ENCODE measurements at regions not wholly inside any gene's neighbourhood (a gene's known extent, or its start where the extent isn't known, plus 50 kb on each side); places are given as distances from the start of the nearest gene placed in this dataset.

- 97% methylated on average over 4 of the region's 4 CpGs for WGBS
- H3K9ac ChIP-seq (ENCODE audit: low read depth in 1 of 2, low read length in 2 of 2) = no peak overlapping the region
- no peaks in the 10 kb centered on the region for H3K27me3 ChIP-seq (ENCODE audit: control insufficient read depth in 4 of 4, insufficient read depth in 4 of 4, low read length in 3 of 4)
- peaks cover 0 to 4% (median 0%) of the 10 kb centered on the region in 4 donors for H3K9me3 ChIP-seq (ENCODE audit: control insufficient read depth in 4 of 4, low read length in 3 of 4)
- H3K4me3 ChIP-seq (ENCODE audit: low read depth in 1 of 3, low read length in 3 of 3) = no peak overlapping the region
- no peak overlapping the region for H3K27ac ChIP-seq (ENCODE audit: low read depth in 1 of 2, low read length in 2 of 2)
- H3K36me3 ChIP-seq (ENCODE audit: control insufficient read depth in 4 of 4, insufficient read depth in 3 of 4, low read depth in 1 of 4, low read length in 3 of 4) = no peaks in the 10 kb centered on the region
- DNase-seq (ENCODE audit: low spot score) = no peak
- H3K4me1 ChIP-seq (ENCODE audit: control insufficient read depth in 4 of 4, insufficient read depth in 4 of 4, low read length in 3 of 4) = peaks cover 0 to 30% (median 18%) of the 10 kb centered on the region in 4 donors
- TF ChIP-seq YY1 (IDR thresholded peaks at IDR 0.05) (no peak), FOXA2 (IDR thresholded peaks at IDR 0.05) (no peak), MAX (IDR thresholded peaks at IDR 0.05) (no peak), HNF4G (IDR thresholded peaks at IDR 0.05) (no peak), ZBTB33 (IDR thresholded peaks at IDR 0.05) (no peak), FOXA1 (IDR thresholded peaks at IDR 0.05) (no peak), RXRA (IDR thresholded peaks at IDR 0.05) (no peak), GABPA (IDR thresholded peaks at IDR 0.05 in 1 of 2, conservative IDR thresholded peaks at IDR 0.05 in 1 of 2) (no peak), NR2F2 (IDR thresholded peaks at IDR 0.05) (no peak), EGR1 (IDR thresholded peaks at IDR 0.05; ENCODE audit: low read depth in 2 of 2) (no peak), RAD21 (IDR thresholded peaks at IDR 0.05) (no peak), HNF4A (conservative IDR thresholded peaks at IDR 0.05) (no peak), TAF1 (conservative IDR thresholded peaks at IDR 0.05) (no peak), SP1 (IDR thresholded peaks at IDR 0.05) (no peak), JUND (IDR thresholded peaks at IDR 0.05) (no peak)
Measured at GRCh38 chr6:9143140-9143539, 707.8 kb upstream of the SLC35B3 start.

- peak overlapping the region in 2 of 3 donors; percentile 35 to 53 for H3K4me3 ChIP-seq (ENCODE audit: low read depth in 1 of 3, low read length in 3 of 3)
Measured at GRCh38 chr6:9140951-9141460, 705.7 kb upstream of the SLC35B3 start.

More at GRCh38 chr6:9140951-9141460, 705.7 kb upstream of the SLC35B3 start:
- Histone ChIP-seq H3K4me1 (ENCODE audit: control insufficient read depth in 4 of 4, insufficient read depth in 4 of 4, low read length in 3 of 4) (peaks cover 0 to 30% (median 18%) of the 10 kb centered on the region in 4 donors), H3K36me3 (ENCODE audit: control insufficient read depth in 4 of 4, insufficient read depth in 3 of 4, low read depth in 1 of 4, low read length in 3 of 4) (no peaks in the 10 kb centered on the region), H3K27ac (ENCODE audit: low read depth in 1 of 2, low read length in 2 of 2) (peak overlapping the region; percentile 84 to 86), H3K27me3 (ENCODE audit: control insufficient read depth in 4 of 4, insufficient read depth in 4 of 4, low read length in 3 of 4) (no peaks in the 10 kb centered on the region), H3K9ac (ENCODE audit: low read depth in 1 of 2, low read length in 2 of 2) (peak overlapping the region; percentile 9 to 83), H3K9me3 (ENCODE audit: control insufficient read depth in 4 of 4, low read length in 3 of 4) (peaks cover 0 to 4% (median 0%) of the 10 kb centered on the region in 4 donors)
- TF ChIP-seq EGR1 (IDR thresholded peaks at IDR 0.05; ENCODE audit: low read depth in 2 of 2) (peak in 1 of 2 donors; percentile 29), ZBTB33 (IDR thresholded peaks at IDR 0.05) (no peak), HNF4A (conservative IDR thresholded peaks at IDR 0.05) (peak; percentile 5 to 49), SP1 (IDR thresholded peaks at IDR 0.05) (peak; percentile 23), NR2F2 (IDR thresholded peaks at IDR 0.05) (no peak), HNF4G (IDR thresholded peaks at IDR 0.05) (no peak), TAF1 (conservative IDR thresholded peaks at IDR 0.05) (no peak), FOXA1 (IDR thresholded peaks at IDR 0.05) (no peak), YY1 (IDR thresholded peaks at IDR 0.05) (peak; percentile 64), RXRA (IDR thresholded peaks at IDR 0.05) (peak; percentile 29 to 53), ATF3 (IDR thresholded peaks at IDR 0.05) (peak; percentile 88), JUND (IDR thresholded peaks at IDR 0.05) (peak in 1 of 2 donors; percentile 26), FOXA2 (IDR thresholded peaks at IDR 0.05) (no peak), MAX (IDR thresholded peaks at IDR 0.05) (no peak), GABPA (IDR thresholded peaks at IDR 0.05 in 1 of 2, conservative IDR thresholded peaks at IDR 0.05 in 1 of 2) (no peak), RAD21 (IDR thresholded peaks at IDR 0.05) (peak; percentile 16 to 25)
- TF ChIP-seq, protein P1, sequence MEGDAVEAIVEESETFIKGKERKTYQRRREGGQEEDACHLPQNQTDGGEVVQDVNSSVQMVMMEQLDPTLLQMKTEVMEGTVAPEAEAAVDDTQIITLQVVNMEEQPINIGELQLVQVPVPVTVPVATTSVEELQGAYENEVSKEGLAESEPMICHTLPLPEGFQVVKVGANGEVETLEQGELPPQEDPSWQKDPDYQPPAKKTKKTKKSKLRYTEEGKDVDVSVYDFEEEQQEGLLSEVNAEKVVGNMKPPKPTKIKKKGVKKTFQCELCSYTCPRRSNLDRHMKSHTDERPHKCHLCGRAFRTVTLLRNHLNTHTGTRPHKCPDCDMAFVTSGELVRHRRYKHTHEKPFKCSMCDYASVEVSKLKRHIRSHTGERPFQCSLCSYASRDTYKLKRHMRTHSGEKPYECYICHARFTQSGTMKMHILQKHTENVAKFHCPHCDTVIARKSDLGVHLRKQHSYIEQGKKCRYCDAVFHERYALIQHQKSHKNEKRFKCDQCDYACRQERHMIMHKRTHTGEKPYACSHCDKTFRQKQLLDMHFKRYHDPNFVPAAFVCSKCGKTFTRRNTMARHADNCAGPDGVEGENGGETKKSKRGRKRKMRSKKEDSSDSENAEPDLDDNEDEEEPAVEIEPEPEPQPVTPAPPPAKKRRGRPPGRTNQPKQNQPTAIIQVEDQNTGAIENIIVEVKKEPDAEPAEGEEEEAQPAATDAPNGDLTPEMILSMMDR (IDR thresholded peaks at IDR 0.05; ENCODE audit: low read depth, low read length, missing input control) = no peak
- TF ChIP-seq, protein P2, sequence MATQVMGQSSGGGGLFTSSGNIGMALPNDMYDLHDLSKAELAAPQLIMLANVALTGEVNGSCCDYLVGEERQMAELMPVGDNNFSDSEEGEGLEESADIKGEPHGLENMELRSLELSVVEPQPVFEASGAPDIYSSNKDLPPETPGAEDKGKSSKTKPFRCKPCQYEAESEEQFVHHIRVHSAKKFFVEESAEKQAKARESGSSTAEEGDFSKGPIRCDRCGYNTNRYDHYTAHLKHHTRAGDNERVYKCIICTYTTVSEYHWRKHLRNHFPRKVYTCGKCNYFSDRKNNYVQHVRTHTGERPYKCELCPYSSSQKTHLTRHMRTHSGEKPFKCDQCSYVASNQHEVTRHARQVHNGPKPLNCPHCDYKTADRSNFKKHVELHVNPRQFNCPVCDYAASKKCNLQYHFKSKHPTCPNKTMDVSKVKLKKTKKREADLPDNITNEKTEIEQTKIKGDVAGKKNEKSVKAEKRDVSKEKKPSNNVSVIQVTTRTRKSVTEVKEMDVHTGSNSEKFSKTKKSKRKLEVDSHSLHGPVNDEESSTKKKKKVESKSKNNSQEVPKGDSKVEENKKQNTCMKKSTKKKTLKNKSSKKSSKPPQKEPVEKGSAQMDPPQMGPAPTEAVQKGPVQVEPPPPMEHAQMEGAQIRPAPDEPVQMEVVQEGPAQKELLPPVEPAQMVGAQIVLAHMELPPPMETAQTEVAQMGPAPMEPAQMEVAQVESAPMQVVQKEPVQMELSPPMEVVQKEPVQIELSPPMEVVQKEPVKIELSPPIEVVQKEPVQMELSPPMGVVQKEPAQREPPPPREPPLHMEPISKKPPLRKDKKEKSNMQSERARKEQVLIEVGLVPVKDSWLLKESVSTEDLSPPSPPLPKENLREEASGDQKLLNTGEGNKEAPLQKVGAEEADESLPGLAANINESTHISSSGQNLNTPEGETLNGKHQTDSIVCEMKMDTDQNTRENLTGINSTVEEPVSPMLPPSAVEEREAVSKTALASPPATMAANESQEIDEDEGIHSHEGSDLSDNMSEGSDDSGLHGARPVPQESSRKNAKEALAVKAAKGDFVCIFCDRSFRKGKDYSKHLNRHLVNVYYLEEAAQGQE (IDR thresholded peaks at IDR 0.05) = no peak
- DNase-seq (ENCODE audit: low spot score) = no peak
- 24% methylated on average over 4 of the region's 4 CpGs for WGBS

Measured in liver (tissue), 8 donors.